ENCODE measurements at regions not wholly inside any gene's neighbourhood (a gene's known extent, or its start where the extent isn't known, plus 50 kb on each side); places are given as distances from the start of the nearest gene placed in this dataset.
A peak's percentile ranks its signal among the peaks of the same experiment; 100 is the strongest.

GRCh38 chr4:121472937-121473721 is 92.3 kb upstream of the QRFPR start:
- no peak for DNase-seq
- intact Hi-C loops (cut with DNase I), result no loop called here
- 24% methylated on average over 2 of the region's 2 CpGs for WGBS (ENCODE audit: insufficient coverage, low coverage, low lambda C conversion rate, missing lambda C conversion rate)
- Histone ChIP-seq H3K36me3 (no peaks in the 10 kb centered on the region), H3K9me3 (no peaks in the 10 kb centered on the region), H3K4me1 (no peaks in the 10 kb centered on the region), H3K27ac (no peak overlapping the region), H3K4me3 (no peak overlapping the region), H3K27me3 (no peaks in the 10 kb centered on the region)
- no peak for ATAC-seq
- TF ChIP-seq POLR2A (IDR thresholded peaks at IDR 0.05) (no peak), CTCF (IDR thresholded peaks at IDR 0.05) (no peak)

- 45% methylated on average over 2 of the region's 2 CpGs for WGBS (ENCODE audit: insufficient coverage, low coverage, low lambda C conversion rate, missing lambda C conversion rate)
- Histone ChIP-seq H3K27me3 (no peaks in the 10 kb centered on the region), H3K4me3 (no peak overlapping the region), H3K9me3 (no peaks in the 10 kb centered on the region), H3K27ac (no peak overlapping the region), H3K36me3 (no peaks in the 10 kb centered on the region), H3K4me1 (no peaks in the 10 kb centered on the region)
- ATAC-seq (no peak), DNase-seq (no peak)
- TF ChIP-seq POLR2A (IDR thresholded peaks at IDR 0.05), result no peak
- no peak for TF ChIP-seq CTCF (IDR thresholded peaks at IDR 0.05)
- intact Hi-C loops (cut with DNase I), result loop anchor here in 1 of 2 donors (10.0 kb wide), 1 partner anchor 270 kb away; no protein-coding TSS in a partner anchor
These were observed 84.0 kb upstream of the QRFPR start for GRCh38 chr4:121464854-121465253.

- Histone ChIP-seq H3K27ac (no peak overlapping the region), H3K4me3 (no peak overlapping the region), H3K36me3 (no peaks in the 10 kb centered on the region), H3K27me3 (no peaks in the 10 kb centered on the region), H3K9me3 (no peaks in the 10 kb centered on the region), H3K4me1 (no peaks in the 10 kb centered on the region)
- intact Hi-C loops (cut with DNase I), result loop anchor here in 1 of 2 donors (10.0 kb wide), 1 partner anchor 272 kb away; no protein-coding TSS in a partner anchor
- TF ChIP-seq CTCF (IDR thresholded peaks at IDR 0.05) (peak; percentile 38 to 63 (median 55)), POLR2A (IDR thresholded peaks at IDR 0.05) (no peak)
- ATAC-seq, result peak; percentile 61 to 79 (median 69)
- WGBS (ENCODE audit: insufficient coverage, low coverage, low lambda C conversion rate, missing lambda C conversion rate), result 30% methylated on average over 5 of the region's 5 CpGs
- no peak for DNase-seq
These were observed 81.9 kb upstream of the QRFPR start for GRCh38 chr4:121462660-121463261.

- H3K9me3 ChIP-seq, result no peaks in the 10 kb centered on the region
- no peak for ATAC-seq
- no peaks in the 10 kb centered on the region for H3K27me3 ChIP-seq
- TF ChIP-seq POLR2A (IDR thresholded peaks at IDR 0.05), result no peak
- no peak for TF ChIP-seq CTCF (IDR thresholded peaks at IDR 0.05)
- no peak overlapping the region for H3K4me3 ChIP-seq
- 35% methylated on average over 2 of the region's 2 CpGs for WGBS (ENCODE audit: insufficient coverage, low coverage, low lambda C conversion rate, missing lambda C conversion rate)
- H3K36me3 ChIP-seq, result no peaks in the 10 kb centered on the region
- intact Hi-C loops (cut with DNase I), result no loop called here
- H3K27ac ChIP-seq, result no peak overlapping the region
- DNase-seq, result no peak
- no peaks in the 10 kb centered on the region for H3K4me1 ChIP-seq
These were observed 78.2 kb upstream of the QRFPR start for GRCh38 chr4:121459026-121459425.
